Lung (tissue), 11 donors: ENCODE measurements at regions not wholly inside any gene's neighbourhood (a gene's known extent, or its start where the extent isn't known, plus 50 kb on each side); places are given as distances from the start of the nearest gene placed in this dataset.

Source experiments
- ATAC-seq: fragments of 200-7000 bp; cut with Tn5 transposase; one replicate; pipeline ENCODE4 v1.9.1; 2020; ENCODE audit warnings: moderate number of reproducible peaks; ENCODE audit not compliant: insufficient read depth, low FRiP score
- DNase-seq, 3 donors: peaks; one replicate each; pipeline ENCODE4 v3.0.0-alpha.2; 2013 to 2017
- H3K27ac ChIP-seq, 2 donors: one replicate each; pipeline ENCODE4 v1.5.1; 2013; ENCODE audit warnings: mild to moderate bottlenecking in 2 of 2, moderate library complexity in 2 of 2, control low read depth in 1 of 2, inconsistent platforms in 1 of 2, low read depth in 1 of 2, low read length in 1 of 2
- H3K27me3 ChIP-seq, 3 donors: one replicate each; pipeline ENCODE4 v1.5.1; 2013; ENCODE audit warnings: low read length in 2 of 3; ENCODE audit not compliant: control insufficient read depth in 3 of 3, insufficient read depth in 3 of 3
- H3K36me3 ChIP-seq, 4 donors: one replicate each; pipeline ENCODE4 v1.5.1; 2013; ENCODE audit warnings: low read length in 4 of 4, mild to moderate bottlenecking in 1 of 4, moderate library complexity in 1 of 4; ENCODE audit not compliant: control insufficient read depth in 4 of 4, insufficient read depth in 4 of 4
- H3K4me1 ChIP-seq, 5 donors: one replicate each; pipeline ENCODE4 v1.5.1; 2013; ENCODE audit warnings: low read length in 5 of 5, mild to moderate bottlenecking in 2 of 5, moderate library complexity in 1 of 5; ENCODE audit not compliant: control insufficient read depth in 5 of 5, insufficient read depth in 5 of 5
- H3K4me3 ChIP-seq: one replicate; pipeline ENCODE4 v1.5.1; 2013; ENCODE audit warnings: mild to moderate bottlenecking, control low read depth, moderate library complexity
- H3K9ac ChIP-seq, 2 donors: one replicate each; pipeline ENCODE4 v1.5.1; 2013; ENCODE audit warnings: low read length in 2 of 2, control low read depth in 1 of 2; ENCODE audit not compliant: insufficient read depth in 1 of 2
- H3K9me3 ChIP-seq, 4 donors: one replicate each; pipeline ENCODE4 v1.5.1; 2013; ENCODE audit warnings: low read length in 3 of 4, mild to moderate bottlenecking in 1 of 4, moderate library complexity in 1 of 4; ENCODE audit not compliant: control insufficient read depth in 4 of 4, insufficient read depth in 3 of 4
- WGBS, 2 donors: extraction: QIAGEN DNeasy Blood & Tissue Kit; methylation state at CpG; one replicate each; pipeline ENCODE4 v1.1.7; 2013; 5-methylcytosine and 5-hydroxymethylcytosine counted together
- TF ChIP-seq, protein P1 (sequence below): IDR thresholded peaks from 2 replicates; pipeline ENCODE4 v1.5.1; 2012; ENCODE audit warnings: mild to moderate bottlenecking; ENCODE audit errors: control extremely low read depth, extremely low read depth
- donor health status: control.
- donor health status: control.
- donor health status: Bipolar disorder and iron deficiency.
- donor health status: healthy.
- donor health status: DM: yes; HTN: yes; CAD: no.

DNA sequence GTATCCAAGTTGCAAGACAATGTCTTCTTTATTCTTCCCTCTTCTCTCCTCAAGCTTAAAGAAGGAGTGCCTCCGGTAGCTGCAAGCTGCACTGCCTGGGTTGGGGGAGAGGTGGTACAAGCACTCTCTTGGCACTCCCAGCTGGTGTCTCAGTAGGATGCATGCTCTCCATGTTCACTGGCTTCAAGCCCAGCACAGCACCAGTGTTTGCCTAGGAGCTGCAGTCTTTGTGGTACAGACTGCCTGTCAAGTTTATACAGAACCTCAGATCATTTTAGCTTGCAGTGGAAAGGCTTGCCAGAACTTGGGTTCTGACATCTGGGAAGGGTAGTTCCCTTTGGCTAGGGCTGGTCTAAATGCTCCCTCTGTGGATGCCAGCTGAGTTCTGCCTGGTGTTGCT, 505.6 kb downstream of the MAN2A1 start:
- ATAC-seq (no peak), DNase-seq (peak in 1 of 3 donors; percentile 4)
- WGBS, 2 donors = 79 to 87% methylated on average over 1 of the region's 1 CpG

DNA sequence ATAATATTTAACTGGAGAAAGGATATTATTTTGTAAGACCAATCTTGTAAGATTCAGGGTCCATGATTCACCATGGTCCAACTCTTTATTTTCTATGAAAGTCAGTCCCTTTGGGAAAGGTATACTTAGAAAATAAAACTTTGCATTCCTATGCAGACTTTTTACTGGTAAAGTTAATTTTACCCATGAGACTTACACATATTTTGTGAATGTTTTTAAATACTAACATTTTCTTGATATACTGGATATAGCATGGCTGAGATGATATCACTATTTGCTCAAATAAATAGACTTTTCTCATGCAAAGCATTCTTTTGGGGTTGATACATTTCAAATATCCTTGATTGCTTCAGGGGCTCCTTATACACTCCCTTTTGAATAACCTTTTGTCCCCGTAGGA, 512.1 kb downstream of the MAN2A1 start:
- TF ChIP-seq, protein P1, sequence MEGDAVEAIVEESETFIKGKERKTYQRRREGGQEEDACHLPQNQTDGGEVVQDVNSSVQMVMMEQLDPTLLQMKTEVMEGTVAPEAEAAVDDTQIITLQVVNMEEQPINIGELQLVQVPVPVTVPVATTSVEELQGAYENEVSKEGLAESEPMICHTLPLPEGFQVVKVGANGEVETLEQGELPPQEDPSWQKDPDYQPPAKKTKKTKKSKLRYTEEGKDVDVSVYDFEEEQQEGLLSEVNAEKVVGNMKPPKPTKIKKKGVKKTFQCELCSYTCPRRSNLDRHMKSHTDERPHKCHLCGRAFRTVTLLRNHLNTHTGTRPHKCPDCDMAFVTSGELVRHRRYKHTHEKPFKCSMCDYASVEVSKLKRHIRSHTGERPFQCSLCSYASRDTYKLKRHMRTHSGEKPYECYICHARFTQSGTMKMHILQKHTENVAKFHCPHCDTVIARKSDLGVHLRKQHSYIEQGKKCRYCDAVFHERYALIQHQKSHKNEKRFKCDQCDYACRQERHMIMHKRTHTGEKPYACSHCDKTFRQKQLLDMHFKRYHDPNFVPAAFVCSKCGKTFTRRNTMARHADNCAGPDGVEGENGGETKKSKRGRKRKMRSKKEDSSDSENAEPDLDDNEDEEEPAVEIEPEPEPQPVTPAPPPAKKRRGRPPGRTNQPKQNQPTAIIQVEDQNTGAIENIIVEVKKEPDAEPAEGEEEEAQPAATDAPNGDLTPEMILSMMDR = no peak
- H3K9me3 ChIP-seq = peaks cover 0 to 5% (median 2%) of the 10 kb centered on the region in 4 donors
- no peak overlapping the region for H3K4me3 ChIP-seq
- no peaks in the 10 kb centered on the region for H3K4me1 ChIP-seq
- no peak overlapping the region for H3K9ac ChIP-seq
- H3K27ac ChIP-seq = no peak overlapping the region
- no peak for DNase-seq
- no peaks in the 10 kb centered on the region for H3K36me3 ChIP-seq
- ATAC-seq = no peak
- 36 to 65% methylated on average over 1 of the region's 1 CpG for WGBS, 2 donors
- no peaks in the 10 kb centered on the region for H3K27me3 ChIP-seq

More for the DNA sequence above, 505.6 kb downstream of the MAN2A1 start:
- TF ChIP-seq, protein P1 = no peak
- H3K4me1 ChIP-seq = no peaks in the 10 kb centered on the region
- H3K9me3 ChIP-seq = peaks cover 0 to 5% (median 2%) of the 10 kb centered on the region in 4 donors
- H3K4me3 ChIP-seq = no peak overlapping the region
- no peaks in the 10 kb centered on the region for H3K27me3 ChIP-seq
- no peak overlapping the region for H3K27ac ChIP-seq
- H3K9ac ChIP-seq = no peak overlapping the region
- no peaks in the 10 kb centered on the region for H3K36me3 ChIP-seq

DNA sequence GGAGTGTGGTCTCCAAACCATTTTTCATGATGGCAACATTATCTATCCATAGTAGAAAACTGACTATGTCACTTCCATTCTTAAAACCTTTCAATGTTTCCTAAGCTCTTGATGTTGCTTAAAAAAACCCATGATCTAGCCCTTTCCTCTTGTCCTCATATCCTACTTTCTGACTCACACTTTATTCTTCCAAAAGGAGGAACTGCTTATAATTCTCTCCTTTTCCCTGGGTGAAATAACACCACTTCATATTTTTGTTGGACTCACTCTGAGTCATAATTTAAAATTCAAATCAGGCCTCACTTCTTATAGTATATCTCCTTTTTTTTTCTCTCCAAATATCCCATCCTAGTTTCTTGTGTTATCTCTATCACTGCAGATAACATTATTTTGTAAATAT, 513.9 kb downstream of the MAN2A1 start:
- H3K27me3 ChIP-seq = no peaks in the 10 kb centered on the region
- ATAC-seq (no peak), DNase-seq (no peak)
- no peak overlapping the region for H3K9ac ChIP-seq
- H3K4me1 ChIP-seq = no peaks in the 10 kb centered on the region
- H3K27ac ChIP-seq = no peak overlapping the region
- no peak overlapping the region for H3K4me3 ChIP-seq
- TF ChIP-seq, protein P1 = no peak
- peaks cover 0 to 5% (median 3%) of the 10 kb centered on the region in 4 donors for H3K9me3 ChIP-seq
- no peaks in the 10 kb centered on the region for H3K36me3 ChIP-seq

DNA sequence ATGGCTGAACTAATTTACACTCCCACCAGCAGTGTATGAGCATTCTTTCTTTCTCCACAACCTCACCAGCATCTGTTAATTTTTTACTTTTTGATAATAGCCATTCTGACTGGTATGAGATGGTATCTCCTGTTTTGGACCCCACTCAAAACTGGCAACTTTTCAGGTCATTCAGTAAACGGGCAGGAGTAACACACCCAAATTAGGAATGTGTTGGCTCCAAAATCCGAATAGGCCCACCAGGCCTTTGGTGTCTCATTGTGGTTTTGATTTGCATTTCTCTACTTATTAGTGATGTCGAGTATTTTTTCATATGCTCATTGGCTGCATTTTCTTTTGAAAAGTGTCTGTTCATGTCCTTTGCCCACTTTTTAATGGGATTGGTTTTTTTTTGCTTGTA, 517.1 kb downstream of the TMEM232 start:
- TF ChIP-seq, protein P1 = no peak

More for the DNA sequence above, 517.1 kb downstream of the TMEM232 start:
- no peak for DNase-seq
- Histone ChIP-seq H3K27me3 (no peaks in the 10 kb centered on the region), H3K4me1 (no peaks in the 10 kb centered on the region), H3K9ac (no peak overlapping the region), H3K27ac (no peak overlapping the region), H3K9me3 (peaks cover 0 to 2% (median 0%) of the 10 kb centered on the region in 4 donors), H3K4me3 (no peak overlapping the region), H3K36me3 (no peaks in the 10 kb centered on the region)
- 77 to 81% methylated on average over 3 of the region's 3 CpGs for WGBS, 2 donors
- no peak for ATAC-seq
